GM23338 (cell line): ENCODE measurements at regions not wholly inside any gene's neighbourhood (a gene's known extent, or its start where the extent isn't known, plus 50 kb on each side); places are given as distances from the start of the nearest gene placed in this dataset.

Source experiments
- EZH2 ChIP-seq: fragments of 200-600 bp; sonication (generic); IDR thresholded peaks from one replicate; pipeline ENCODE4 v1.8.0; 2017; ENCODE audit warnings: antibody characterized with exemption, mild to moderate bottlenecking, low read depth; ENCODE audit not compliant: unreplicated experiment
- POLR2AphosphoS5 ChIP-seq: IDR thresholded peaks from 2 replicates; pipeline ENCODE4 v1.6.1; 2016; ENCODE audit warnings: antibody characterized with exemption, low read depth
- TF ChIP-seq, protein P1 (sequence below), 2 experiments: fragments of 200-600 bp in 1 of 2; sonication (generic) in 1 of 2; conservative IDR thresholded peaks; 2 replicates each; pipeline versions ENCODE4 v1.5.1 to v1.6.1; 2016 to 2017; ENCODE audit warnings: antibody characterized with exemption in 2 of 2, low read depth in 2 of 2, mild to moderate bottlenecking in 2 of 2, moderate library complexity in 1 of 2
- TF ChIP-seq, protein P2 (sequence below): IDR thresholded peaks from one replicate; pipeline ENCODE4 v1.6.1; 2018; ENCODE audit warnings: antibody characterized with exemption; ENCODE audit not compliant: unreplicated experiment

DNA sequence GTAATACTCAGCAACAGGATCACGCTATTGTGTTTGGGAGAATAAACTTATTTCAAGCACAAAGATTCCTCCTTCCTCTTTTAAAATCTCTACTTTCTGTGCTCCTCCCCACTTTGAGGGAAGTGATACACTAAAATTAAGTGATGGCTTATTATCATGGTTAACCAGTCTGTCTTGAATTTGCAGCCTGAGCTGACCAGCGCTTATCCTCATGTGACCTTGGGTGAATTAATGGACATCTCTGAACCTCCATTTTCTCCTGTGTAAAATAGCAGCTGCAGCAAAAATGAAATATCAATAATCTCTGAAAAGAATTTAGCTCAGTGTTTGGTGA lies 222.6 kb downstream of the BCAS1 start:
- TF ChIP-seq, protein P1, sequence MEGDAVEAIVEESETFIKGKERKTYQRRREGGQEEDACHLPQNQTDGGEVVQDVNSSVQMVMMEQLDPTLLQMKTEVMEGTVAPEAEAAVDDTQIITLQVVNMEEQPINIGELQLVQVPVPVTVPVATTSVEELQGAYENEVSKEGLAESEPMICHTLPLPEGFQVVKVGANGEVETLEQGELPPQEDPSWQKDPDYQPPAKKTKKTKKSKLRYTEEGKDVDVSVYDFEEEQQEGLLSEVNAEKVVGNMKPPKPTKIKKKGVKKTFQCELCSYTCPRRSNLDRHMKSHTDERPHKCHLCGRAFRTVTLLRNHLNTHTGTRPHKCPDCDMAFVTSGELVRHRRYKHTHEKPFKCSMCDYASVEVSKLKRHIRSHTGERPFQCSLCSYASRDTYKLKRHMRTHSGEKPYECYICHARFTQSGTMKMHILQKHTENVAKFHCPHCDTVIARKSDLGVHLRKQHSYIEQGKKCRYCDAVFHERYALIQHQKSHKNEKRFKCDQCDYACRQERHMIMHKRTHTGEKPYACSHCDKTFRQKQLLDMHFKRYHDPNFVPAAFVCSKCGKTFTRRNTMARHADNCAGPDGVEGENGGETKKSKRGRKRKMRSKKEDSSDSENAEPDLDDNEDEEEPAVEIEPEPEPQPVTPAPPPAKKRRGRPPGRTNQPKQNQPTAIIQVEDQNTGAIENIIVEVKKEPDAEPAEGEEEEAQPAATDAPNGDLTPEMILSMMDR (conservative IDR thresholded peaks at IDR 0.05; ENCODE audit: low read depth in 2 of 2) = no peak
- TF ChIP-seq POLR2AphosphoS5 (no peak), EZH2 (no peak)
- TF ChIP-seq, protein P2, sequence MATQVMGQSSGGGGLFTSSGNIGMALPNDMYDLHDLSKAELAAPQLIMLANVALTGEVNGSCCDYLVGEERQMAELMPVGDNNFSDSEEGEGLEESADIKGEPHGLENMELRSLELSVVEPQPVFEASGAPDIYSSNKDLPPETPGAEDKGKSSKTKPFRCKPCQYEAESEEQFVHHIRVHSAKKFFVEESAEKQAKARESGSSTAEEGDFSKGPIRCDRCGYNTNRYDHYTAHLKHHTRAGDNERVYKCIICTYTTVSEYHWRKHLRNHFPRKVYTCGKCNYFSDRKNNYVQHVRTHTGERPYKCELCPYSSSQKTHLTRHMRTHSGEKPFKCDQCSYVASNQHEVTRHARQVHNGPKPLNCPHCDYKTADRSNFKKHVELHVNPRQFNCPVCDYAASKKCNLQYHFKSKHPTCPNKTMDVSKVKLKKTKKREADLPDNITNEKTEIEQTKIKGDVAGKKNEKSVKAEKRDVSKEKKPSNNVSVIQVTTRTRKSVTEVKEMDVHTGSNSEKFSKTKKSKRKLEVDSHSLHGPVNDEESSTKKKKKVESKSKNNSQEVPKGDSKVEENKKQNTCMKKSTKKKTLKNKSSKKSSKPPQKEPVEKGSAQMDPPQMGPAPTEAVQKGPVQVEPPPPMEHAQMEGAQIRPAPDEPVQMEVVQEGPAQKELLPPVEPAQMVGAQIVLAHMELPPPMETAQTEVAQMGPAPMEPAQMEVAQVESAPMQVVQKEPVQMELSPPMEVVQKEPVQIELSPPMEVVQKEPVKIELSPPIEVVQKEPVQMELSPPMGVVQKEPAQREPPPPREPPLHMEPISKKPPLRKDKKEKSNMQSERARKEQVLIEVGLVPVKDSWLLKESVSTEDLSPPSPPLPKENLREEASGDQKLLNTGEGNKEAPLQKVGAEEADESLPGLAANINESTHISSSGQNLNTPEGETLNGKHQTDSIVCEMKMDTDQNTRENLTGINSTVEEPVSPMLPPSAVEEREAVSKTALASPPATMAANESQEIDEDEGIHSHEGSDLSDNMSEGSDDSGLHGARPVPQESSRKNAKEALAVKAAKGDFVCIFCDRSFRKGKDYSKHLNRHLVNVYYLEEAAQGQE = no peak
